ENCODE measurements at regions not wholly inside any gene's neighbourhood (a gene's known extent, or its start where the extent isn't known, plus 50 kb on each side); places are given as distances from the start of the nearest gene placed in this dataset.

- TF ChIP-seq POLR2A (IDR thresholded peaks at IDR 0.05) = no peak
- no peak for TF ChIP-seq CTCF (IDR thresholded peaks at IDR 0.05)
These were observed 491.6 kb upstream of the C1orf87 start for GRCh38 chr1:60564916-60565750.
